GM12878 (cell line): ENCODE measurements at regions not wholly inside any gene's neighbourhood (a gene's known extent, or its start where the extent isn't known, plus 50 kb on each side); places are given as distances from the start of the nearest gene placed in this dataset.

ENCODE experiments used
- ATAC-seq: fragments of 200-7000 bp; cut with Tn5 transposase; 3 replicates; pipeline ENCODE4 v1.9.1; 2020; ENCODE audit warnings: mild to moderate bottlenecking, moderate library complexity
- BruUV-seq: library from RNA; stranded (reverse); fragments of 400-500 nt; replicated peaks from 2 replicates; lab custom pipeline; 2021; lab: Mats Ljungman, UMichigan
- CTCF ChIA-PET: fragments of 300-600 bp; sonication (Branson Sonifier 250); formaldehyde crosslinking; extraction: SDS; loops from one replicate; lab custom pipeline; 2021; ENCODE audit warnings: inconsistent platforms; lab: Yijun Ruan, JAX
- POLR2A ChIA-PET: fragments of 350-600 bp; formaldehyde crosslinking; extraction: SDS; loops from one replicate; lab custom pipeline; 2021; ENCODE audit warnings: inconsistent platforms; lab: Charles Lee
- RAD21 ChIA-PET: fragments of 300-600 bp; sonication (Branson Sonifier 250); formaldehyde crosslinking; loops from one replicate; lab custom pipeline; 2023; ENCODE audit warnings: antibody characterized with exemption; ENCODE audit not compliant: unreplicated experiment; lab: Charles Lee
- SMC1A ChIA-PET: fragments of 300-600 bp; sonication (Branson Sonifier 250); formaldehyde crosslinking; loops from one replicate; lab custom pipeline; 2023; ENCODE audit not compliant: unreplicated experiment, uncharacterized antibody; lab: Charles Lee
- DNase-seq: peaks from one replicate; pipeline ENCODE4 v3.0.0-alpha.2; 2011; ENCODE audit warnings: low read depth, low spot score
- FAIRE-seq: peaks from 3 replicates; lab custom pipeline; 2011; peaks lifted over from hg19 to GRCh38; lab: Jason Lieb, UNC
- H2AFZ ChIP-seq: 2 replicates; pipeline ENCODE4 v1.6.0; 2011; ENCODE audit warnings: low read depth, low read length, control low read depth; ENCODE audit not compliant: control insufficient read depth
- H3K27ac ChIP-seq: 2 replicates; pipeline ENCODE4 v1.5.1; 2011; ENCODE audit warnings: control low read depth; ENCODE audit not compliant: control insufficient read depth, insufficient read depth
- H3K27me3 ChIP-seq, 2 experiments: replicated peaks in 1 of 2; 2 replicates each; pipeline versions ENCODE4 v1.6.0 to v1.6.1; 2011; ENCODE audit warnings: low read length in 1 of 2; ENCODE audit not compliant: control insufficient read depth in 2 of 2, insufficient read depth in 2 of 2
- H3K36me3 ChIP-seq, 2 experiments: 2 replicates each; pipeline ENCODE4 v1.5.1; 2011; ENCODE audit warnings: low read length in 1 of 2; ENCODE audit not compliant: control insufficient read depth in 2 of 2, insufficient read depth in 2 of 2
- H3K4me1 ChIP-seq: 2 replicates; pipeline ENCODE4 v1.6.1; 2011; ENCODE audit warnings: mild to moderate bottlenecking, low read length, moderate library complexity, mixed read lengths; ENCODE audit not compliant: control insufficient read depth, insufficient read depth
- H3K4me2 ChIP-seq: 2 replicates; pipeline ENCODE4 v1.6.0; 2011; ENCODE audit warnings: control low read depth; ENCODE audit not compliant: control insufficient read depth, insufficient read depth
- H3K4me3 ChIP-seq: fragments of 200-600 bp; sonication (generic); 2 replicates; pipeline ENCODE4 v1.5.1; 2016
- H3K79me2 ChIP-seq: 2 replicates; pipeline ENCODE4 v1.6.0; 2011; ENCODE audit warnings: low read length; ENCODE audit not compliant: control insufficient read depth, insufficient read depth
- H3K9ac ChIP-seq: 2 replicates; pipeline ENCODE4 v1.8.0; 2011; ENCODE audit warnings: low read length, control low read depth, mixed read lengths; ENCODE audit not compliant: control insufficient read depth, insufficient read depth
- H3K9me3 ChIP-seq: replicated peaks from 3 replicates; pipeline ENCODE4 v1.5.1; 2011; ENCODE audit warnings: mild to moderate bottlenecking, low read length; ENCODE audit not compliant: control insufficient read depth, insufficient read depth
- H4K20me1 ChIP-seq: 2 replicates; pipeline ENCODE4 v1.6.0; 2011; ENCODE audit not compliant: control insufficient read depth, insufficient read depth
- ETV6 ChIP-seq, 2 experiments: fragments of 450-650 bp in 1 of 2; IDR thresholded peaks in 1 of 2; conservative IDR thresholded peaks in 1 of 2; 2 replicates each; pipeline ENCODE4 v1.6.1; 2014; ENCODE audit warnings: antibody characterized with exemption in 1 of 2, borderline replicate concordance in 1 of 2, low read depth in 1 of 2, mild to moderate bottlenecking in 1 of 2, moderate library complexity in 1 of 2
- IKZF2 ChIP-seq, 2 experiments: fragments of 450-650 bp; IDR thresholded peaks; 2 replicates each; pipeline ENCODE4 v1.6.1; 2017; ENCODE audit warnings: mild to moderate bottlenecking in 2 of 2, moderate library complexity in 2 of 2
- RFX5 ChIP-seq: IDR thresholded peaks from 2 replicates; pipeline ENCODE4 v1.6.1; 2011; ENCODE audit warnings: low read depth, low read length, improper control_type of control experiment
- ZNF207 ChIP-seq: fragments of 450-650 bp; IDR thresholded peaks from 2 replicates; pipeline ENCODE4 v1.6.1; 2014; ENCODE audit warnings: antibody characterized with exemption, mild to moderate bottlenecking, borderline replicate concordance
- ZNF274 ChIP-seq: IDR thresholded peaks from one replicate; pipeline ENCODE4 v1.8.0; 2011; ENCODE audit not compliant: insufficient read length, insufficient read depth
- whole genome bisulfite sequencing: methylation state at CpG from one replicate; pipeline ENCODE4 v1.1.6; 2016; ENCODE audit warnings: low lambda C conversion rate; ENCODE audit not compliant: insufficient replicate concordance, insufficient coverage; ENCODE audit errors: missing lambda C conversion rate; 5-methylcytosine and 5-hydroxymethylcytosine counted together
- in situ Hi-C: fragments of 300-500 bp; cut with MboI; formaldehyde crosslinking; loops from 9 replicates; pipeline ENCODE4 v1.14.3; 2018; ENCODE audit warnings: mixed read lengths
- intact Hi-C: fragments of 100-400 bp; cut with micrococcal nuclease; formaldehyde crosslinking; loops from one replicate; pipeline ENCODE4 v1.14.2; 2022; ENCODE audit not compliant: unreplicated experiment

DNA sequence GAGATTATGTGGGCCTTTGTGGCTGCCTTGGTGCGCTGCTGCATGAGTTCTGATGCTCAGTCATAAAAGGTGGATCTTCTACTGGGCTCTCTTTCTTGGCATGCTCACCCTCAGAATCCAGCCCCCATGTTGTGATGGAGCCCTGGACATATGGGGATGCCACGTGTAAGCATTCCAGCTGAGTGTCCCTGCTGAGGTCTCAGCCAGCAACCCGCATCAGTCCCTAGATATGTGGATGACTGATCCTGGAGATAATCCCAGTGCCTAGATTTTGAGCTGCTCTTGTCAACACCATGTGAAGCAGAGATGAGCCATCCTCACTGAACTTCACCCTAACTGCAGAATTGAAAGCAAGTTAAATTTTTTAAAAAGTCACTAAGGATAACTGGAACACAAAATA is 390.1 kb downstream of the DMRT2 start:
- FAIRE-seq (no peak), DNase-seq (no peak), ATAC-seq (no peak)
- in situ Hi-C loops: no loop called here
- H3K27me3 ChIP-seq: 0 out of 4 replicates have a peak, but pooled peaks cover 0 to 2% of the 10 kb centered on the region in 2 experiments
- H3K4me1 ChIP-seq: no peaks in the 10 kb centered on the region
- no peaks in the 10 kb centered on the region; the same call in 2 of the 3 replicates for H3K9me3 ChIP-seq
- BruUV-seq: no TSS peak
- 17% methylated on average over 3 of the region's 3 CpGs for WGBS
- H3K4me3 ChIP-seq: no peak overlapping the region
- no peaks in the 10 kb centered on the region for H3K36me3 ChIP-seq
- SMC1A ChIA-PET: interaction anchor here (0.6 to 1.9 kb wide), 9 partner anchors 9 to 422 kb away, joined by 3 to 4 read pairs (median 4); no protein-coding TSS in a partner anchor
- no peaks in the 10 kb centered on the region for H3K79me2 ChIP-seq
- H3K9ac ChIP-seq: no peak overlapping the region
- no peak overlapping the region for H2AFZ ChIP-seq
- intact Hi-C loops: no loop called here
- POLR2A ChIA-PET: no interaction called here
- no peak overlapping the region for H3K27ac ChIP-seq
- CTCF ChIA-PET: interaction anchor here (1.3 kb wide), 1 partner anchor 11 kb away, joined by 3 read pairs; no protein-coding TSS in a partner anchor
- no peak for TF ChIP-seq ZNF207
- no peak for TF ChIP-seq ZNF274
- TF ChIP-seq RFX5: no peak
- no peaks in the 10 kb centered on the region for H4K20me1 ChIP-seq
- RAD21 ChIA-PET: interaction anchor here (1.0 to 1.1 kb wide), 2 partner anchors 18 to 161 kb away, joined by 3 read pairs; no protein-coding TSS in a partner anchor
- H3K4me2 ChIP-seq: no peak overlapping the region

DNA sequence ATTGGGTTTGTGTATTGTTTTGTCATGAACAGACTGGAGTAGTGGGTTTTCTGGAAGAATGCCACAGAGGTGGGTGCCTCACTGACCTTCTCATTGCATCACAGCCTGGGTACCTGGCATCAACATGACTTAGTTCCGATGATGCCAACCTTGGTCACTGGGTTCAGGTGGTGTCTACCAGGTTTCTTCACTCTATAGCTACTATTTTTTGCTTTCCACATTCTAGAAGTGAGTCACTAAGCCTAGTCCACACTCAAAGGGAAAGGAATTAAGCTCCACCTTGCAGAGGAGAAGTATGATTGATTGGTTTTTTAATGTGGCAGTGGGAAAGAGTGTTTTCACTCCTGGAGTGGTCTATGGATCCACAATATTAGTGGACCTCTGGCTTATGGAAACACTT is 391.9 kb downstream of the DMRT2 start:
- BruUV-seq: no TSS peak
- ATAC-seq (no peak), DNase-seq (no peak), FAIRE-seq (no peak)
- WGBS: 14% methylated on average over 1 of the region's 1 CpG
- intact Hi-C loops (no loop called here), in situ Hi-C loops (no loop called here)
- ChIA-PET RAD21 (no interaction called here), POLR2A (no interaction called here), CTCF (interaction anchor here (1.3 kb wide), 1 partner anchor 432 kb away, joined by 4 read pairs; no protein-coding TSS in a partner anchor), SMC1A (interaction anchor here (0.8 kb wide), 1 partner anchor 10 kb away, joined by 3 read pairs; no protein-coding TSS in a partner anchor)
- no peak overlapping the region for H3K4me2 ChIP-seq
- no peak overlapping the region for H2AFZ ChIP-seq
- H3K27me3 ChIP-seq: 0 out of 4 replicates have a peak, but pooled peaks cover 0 to 2% of the 10 kb centered on the region in 2 experiments
- TF ChIP-seq ETV6 (conservative IDR thresholded peaks at IDR 0.05 in 1 of 2, IDR thresholded peaks at IDR 0.05 in 1 of 2; ENCODE audit: borderline replicate concordance in 1 of 2, low read depth in 1 of 2): no peak
- no peak for TF ChIP-seq IKZF2 (IDR thresholded peaks at IDR 0.05)
- no peaks in the 10 kb centered on the region for H4K20me1 ChIP-seq
- H3K4me3 ChIP-seq: no peak overlapping the region
- no peak overlapping the region for H3K9ac ChIP-seq
- no peaks in the 10 kb centered on the region for H3K36me3 ChIP-seq
- H3K27ac ChIP-seq: no peak overlapping the region
- H3K79me2 ChIP-seq: no peaks in the 10 kb centered on the region
- no peaks in the 10 kb centered on the region for H3K4me1 ChIP-seq
- H3K9me3 ChIP-seq: no peaks in the 10 kb centered on the region; the same call in 2 of the 3 replicates
